ENCODE measurements at regions not wholly inside any gene's neighbourhood (a gene's known extent, or its start where the extent isn't known, plus 50 kb on each side); places are given as distances from the start of the nearest gene placed in this dataset.

DNA sequence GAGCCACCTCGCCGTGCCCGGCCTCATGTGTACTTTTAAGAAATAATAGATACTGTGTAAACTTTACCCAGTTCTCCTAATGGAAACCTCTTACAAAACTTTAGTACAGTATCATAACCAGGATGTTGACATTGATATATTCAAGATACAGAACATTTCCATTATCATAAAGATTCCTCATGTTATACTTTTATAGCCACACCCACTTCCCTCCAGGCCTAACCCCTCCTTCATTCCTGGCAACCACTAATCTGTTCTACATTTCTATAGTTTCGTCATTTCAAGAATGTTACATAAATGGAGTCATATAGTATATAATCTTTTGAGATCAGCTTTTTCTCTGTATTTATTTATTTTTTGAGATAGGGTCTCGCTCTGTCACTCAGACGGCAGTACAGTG, 52.6 kb upstream of the SALL4 start (continued):
- TF ChIP-seq, protein P1, sequence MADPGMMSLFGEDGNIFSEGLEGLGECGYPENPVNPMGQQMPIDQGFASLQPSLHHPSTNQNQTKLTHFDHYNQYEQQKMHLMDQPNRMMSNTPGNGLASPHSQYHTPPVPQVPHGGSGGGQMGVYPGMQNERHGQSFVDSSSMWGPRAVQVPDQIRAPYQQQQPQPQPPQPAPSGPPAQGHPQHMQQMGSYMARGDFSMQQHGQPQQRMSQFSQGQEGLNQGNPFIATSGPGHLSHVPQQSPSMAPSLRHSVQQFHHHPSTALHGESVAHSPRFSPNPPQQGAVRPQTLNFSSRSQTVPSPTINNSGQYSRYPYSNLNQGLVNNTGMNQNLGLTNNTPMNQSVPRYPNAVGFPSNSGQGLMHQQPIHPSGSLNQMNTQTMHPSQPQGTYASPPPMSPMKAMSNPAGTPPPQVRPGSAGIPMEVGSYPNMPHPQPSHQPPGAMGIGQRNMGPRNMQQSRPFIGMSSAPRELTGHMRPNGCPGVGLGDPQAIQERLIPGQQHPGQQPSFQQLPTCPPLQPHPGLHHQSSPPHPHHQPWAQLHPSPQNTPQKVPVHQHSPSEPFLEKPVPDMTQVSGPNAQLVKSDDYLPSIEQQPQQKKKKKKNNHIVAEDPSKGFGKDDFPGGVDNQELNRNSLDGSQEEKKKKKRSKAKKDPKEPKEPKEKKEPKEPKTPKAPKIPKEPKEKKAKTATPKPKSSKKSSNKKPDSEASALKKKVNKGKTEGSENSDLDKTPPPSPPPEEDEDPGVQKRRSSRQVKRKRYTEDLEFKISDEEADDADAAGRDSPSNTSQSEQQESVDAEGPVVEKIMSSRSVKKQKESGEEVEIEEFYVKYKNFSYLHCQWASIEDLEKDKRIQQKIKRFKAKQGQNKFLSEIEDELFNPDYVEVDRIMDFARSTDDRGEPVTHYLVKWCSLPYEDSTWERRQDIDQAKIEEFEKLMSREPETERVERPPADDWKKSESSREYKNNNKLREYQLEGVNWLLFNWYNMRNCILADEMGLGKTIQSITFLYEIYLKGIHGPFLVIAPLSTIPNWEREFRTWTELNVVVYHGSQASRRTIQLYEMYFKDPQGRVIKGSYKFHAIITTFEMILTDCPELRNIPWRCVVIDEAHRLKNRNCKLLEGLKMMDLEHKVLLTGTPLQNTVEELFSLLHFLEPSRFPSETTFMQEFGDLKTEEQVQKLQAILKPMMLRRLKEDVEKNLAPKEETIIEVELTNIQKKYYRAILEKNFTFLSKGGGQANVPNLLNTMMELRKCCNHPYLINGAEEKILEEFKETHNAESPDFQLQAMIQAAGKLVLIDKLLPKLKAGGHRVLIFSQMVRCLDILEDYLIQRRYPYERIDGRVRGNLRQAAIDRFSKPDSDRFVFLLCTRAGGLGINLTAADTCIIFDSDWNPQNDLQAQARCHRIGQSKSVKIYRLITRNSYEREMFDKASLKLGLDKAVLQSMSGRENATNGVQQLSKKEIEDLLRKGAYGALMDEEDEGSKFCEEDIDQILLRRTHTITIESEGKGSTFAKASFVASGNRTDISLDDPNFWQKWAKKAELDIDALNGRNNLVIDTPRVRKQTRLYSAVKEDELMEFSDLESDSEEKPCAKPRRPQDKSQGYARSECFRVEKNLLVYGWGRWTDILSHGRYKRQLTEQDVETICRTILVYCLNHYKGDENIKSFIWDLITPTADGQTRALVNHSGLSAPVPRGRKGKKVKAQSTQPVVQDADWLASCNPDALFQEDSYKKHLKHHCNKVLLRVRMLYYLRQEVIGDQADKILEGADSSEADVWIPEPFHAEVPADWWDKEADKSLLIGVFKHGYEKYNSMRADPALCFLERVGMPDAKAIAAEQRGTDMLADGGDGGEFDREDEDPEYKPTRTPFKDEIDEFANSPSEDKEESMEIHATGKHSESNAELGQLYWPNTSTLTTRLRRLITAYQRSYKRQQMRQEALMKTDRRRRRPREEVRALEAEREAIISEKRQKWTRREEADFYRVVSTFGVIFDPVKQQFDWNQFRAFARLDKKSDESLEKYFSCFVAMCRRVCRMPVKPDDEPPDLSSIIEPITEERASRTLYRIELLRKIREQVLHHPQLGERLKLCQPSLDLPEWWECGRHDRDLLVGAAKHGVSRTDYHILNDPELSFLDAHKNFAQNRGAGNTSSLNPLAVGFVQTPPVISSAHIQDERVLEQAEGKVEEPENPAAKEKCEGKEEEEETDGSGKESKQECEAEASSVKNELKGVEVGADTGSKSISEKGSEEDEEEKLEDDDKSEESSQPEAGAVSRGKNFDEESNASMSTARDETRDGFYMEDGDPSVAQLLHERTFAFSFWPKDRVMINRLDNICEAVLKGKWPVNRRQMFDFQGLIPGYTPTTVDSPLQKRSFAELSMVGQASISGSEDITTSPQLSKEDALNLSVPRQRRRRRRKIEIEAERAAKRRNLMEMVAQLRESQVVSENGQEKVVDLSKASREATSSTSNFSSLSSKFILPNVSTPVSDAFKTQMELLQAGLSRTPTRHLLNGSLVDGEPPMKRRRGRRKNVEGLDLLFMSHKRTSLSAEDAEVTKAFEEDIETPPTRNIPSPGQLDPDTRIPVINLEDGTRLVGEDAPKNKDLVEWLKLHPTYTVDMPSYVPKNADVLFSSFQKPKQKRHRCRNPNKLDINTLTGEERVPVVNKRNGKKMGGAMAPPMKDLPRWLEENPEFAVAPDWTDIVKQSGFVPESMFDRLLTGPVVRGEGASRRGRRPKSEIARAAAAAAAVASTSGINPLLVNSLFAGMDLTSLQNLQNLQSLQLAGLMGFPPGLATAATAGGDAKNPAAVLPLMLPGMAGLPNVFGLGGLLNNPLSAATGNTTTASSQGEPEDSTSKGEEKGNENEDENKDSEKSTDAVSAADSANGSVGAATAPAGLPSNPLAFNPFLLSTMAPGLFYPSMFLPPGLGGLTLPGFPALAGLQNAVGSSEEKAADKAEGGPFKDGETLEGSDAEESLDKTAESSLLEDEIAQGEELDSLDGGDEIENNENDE (IDR thresholded peaks at IDR 0.05; ENCODE audit: insufficient replicate concordance, low read length) = no peak
- TF ChIP-seq PHF8 (conservative IDR thresholded peaks at IDR 0.05; ENCODE audit: low read depth, low read length) = no peak
- no peak for TF ChIP-seq SP4 (IDR thresholded peaks at IDR 0.05; ENCODE audit: low read length)
- no peak for TF ChIP-seq ASH2L (IDR thresholded peaks at IDR 0.05; ENCODE audit: low read length)

Data from H1 (cell line).